Type B pancreatic cell (in vitro differentiated cells): ENCODE measurements at regions not wholly inside any gene's neighbourhood (a gene's known extent, or its start where the extent isn't known, plus 50 kb on each side); places are given as distances from the start of the nearest gene placed in this dataset.
A peak's percentile ranks its signal among the peaks of the same experiment; 100 is the strongest.

ENCODE experiments used
- DNase-seq: peaks from one replicate; pipeline ENCODE4 v3.0.0; 2021; ENCODE audit warnings: mixed read lengths; ENCODE audit not compliant: unreplicated experiment; ENCODE audit errors: extremely low spot score
- H3K27ac Mint-ChIP-seq: 2 replicates; pipeline ENCODE4 v1.8.0; 2021; ENCODE audit warnings: mild to moderate bottlenecking, mixed read lengths
- H3K27me3 Mint-ChIP-seq: 2 replicates; pipeline ENCODE4 v1.8.0; 2021; ENCODE audit warnings: mixed read lengths
- H3K36me3 Mint-ChIP-seq: 2 replicates; pipeline ENCODE4 v1.8.0; 2021; ENCODE audit warnings: mixed read lengths
- H3K4me1 Mint-ChIP-seq: one replicate; pipeline ENCODE4 v1.8.0; 2021; ENCODE audit warnings: mixed read lengths; ENCODE audit not compliant: unreplicated experiment
- H3K4me3 Mint-ChIP-seq: 2 replicates; pipeline ENCODE4 v1.8.0; 2021; ENCODE audit warnings: mild to moderate bottlenecking, mixed read lengths
- H3K9me3 Mint-ChIP-seq: 2 replicates; pipeline ENCODE4 v1.8.0; 2021; ENCODE audit warnings: mixed read lengths
- TF ChIP-seq, protein P1 (sequence below): fragments of 200-600 bp; sonication (generic); conservative IDR thresholded peaks from 2 replicates; pipeline ENCODE4 v1.5.0; 2021; ENCODE audit warnings: antibody characterized with exemption, mild to moderate bottlenecking

DNA sequence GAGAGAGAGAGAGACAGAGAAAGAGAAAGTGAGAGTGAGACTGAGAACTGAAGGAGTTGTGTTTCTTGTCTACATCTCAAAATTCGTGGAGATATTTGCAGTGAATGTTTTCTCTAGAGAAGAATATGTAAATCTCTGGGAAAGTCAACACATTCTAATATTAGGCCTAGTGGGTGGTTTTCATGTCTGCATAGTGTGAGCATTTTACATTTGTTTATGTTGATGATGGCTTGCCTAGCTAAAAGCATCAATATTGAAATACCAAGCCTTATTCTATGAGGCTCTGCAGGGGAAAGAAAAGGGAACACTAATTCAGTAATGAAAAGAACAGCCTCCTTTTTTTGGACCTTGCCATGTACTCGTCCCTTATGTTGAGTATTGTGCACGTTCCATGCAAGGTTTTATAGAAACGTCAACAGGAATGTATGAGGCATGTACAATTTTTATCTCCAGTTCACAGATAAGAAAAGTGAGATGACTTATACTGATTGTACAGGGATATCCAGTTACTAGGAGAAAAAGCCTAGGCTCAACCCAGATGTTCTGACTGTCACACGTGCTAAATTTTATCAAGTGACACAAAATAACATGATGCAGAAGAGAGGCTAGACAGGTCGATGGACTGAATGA, 1288.9 kb upstream of the SLC10A2 start:
- peaks cover 4% of the 10 kb centered on the region for H3K9me3 Mint-ChIP-seq
- TF ChIP-seq, protein P1, sequence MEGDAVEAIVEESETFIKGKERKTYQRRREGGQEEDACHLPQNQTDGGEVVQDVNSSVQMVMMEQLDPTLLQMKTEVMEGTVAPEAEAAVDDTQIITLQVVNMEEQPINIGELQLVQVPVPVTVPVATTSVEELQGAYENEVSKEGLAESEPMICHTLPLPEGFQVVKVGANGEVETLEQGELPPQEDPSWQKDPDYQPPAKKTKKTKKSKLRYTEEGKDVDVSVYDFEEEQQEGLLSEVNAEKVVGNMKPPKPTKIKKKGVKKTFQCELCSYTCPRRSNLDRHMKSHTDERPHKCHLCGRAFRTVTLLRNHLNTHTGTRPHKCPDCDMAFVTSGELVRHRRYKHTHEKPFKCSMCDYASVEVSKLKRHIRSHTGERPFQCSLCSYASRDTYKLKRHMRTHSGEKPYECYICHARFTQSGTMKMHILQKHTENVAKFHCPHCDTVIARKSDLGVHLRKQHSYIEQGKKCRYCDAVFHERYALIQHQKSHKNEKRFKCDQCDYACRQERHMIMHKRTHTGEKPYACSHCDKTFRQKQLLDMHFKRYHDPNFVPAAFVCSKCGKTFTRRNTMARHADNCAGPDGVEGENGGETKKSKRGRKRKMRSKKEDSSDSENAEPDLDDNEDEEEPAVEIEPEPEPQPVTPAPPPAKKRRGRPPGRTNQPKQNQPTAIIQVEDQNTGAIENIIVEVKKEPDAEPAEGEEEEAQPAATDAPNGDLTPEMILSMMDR: no peak
- H3K27ac Mint-ChIP-seq: no peak overlapping the region
- H3K4me3 Mint-ChIP-seq: no peak overlapping the region
- no peaks in the 10 kb centered on the region for H3K27me3 Mint-ChIP-seq
- no peak for DNase-seq
- H3K4me1 Mint-ChIP-seq: peaks cover 12% of the 10 kb centered on the region
- no peaks in the 10 kb centered on the region for H3K36me3 Mint-ChIP-seq

DNA sequence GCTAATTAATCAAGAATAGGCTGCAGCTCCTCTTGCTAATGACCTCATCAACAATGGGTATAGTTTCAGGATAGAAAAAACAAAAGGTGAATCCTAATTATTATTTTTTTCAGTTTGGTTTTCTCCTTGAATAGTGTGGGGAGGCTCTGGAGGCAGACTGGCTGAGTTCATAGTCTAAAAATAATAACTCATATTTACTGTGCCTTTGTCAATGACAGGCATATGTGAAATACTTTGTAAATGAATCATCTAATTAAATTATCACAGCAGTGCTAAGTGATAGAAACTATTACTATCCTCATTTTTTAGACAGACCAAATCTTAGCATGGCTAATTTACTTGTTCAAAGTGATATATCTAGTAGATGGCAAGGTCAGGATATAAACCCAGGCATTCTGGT, 1261.0 kb upstream of the SLC10A2 start:
- no peak for DNase-seq
- H3K4me3 Mint-ChIP-seq: no peak overlapping the region
- H3K27me3 Mint-ChIP-seq: no peaks in the 10 kb centered on the region
- TF ChIP-seq, protein P1: no peak
- H3K9me3 Mint-ChIP-seq: peaks cover under 1% of the 10 kb centered on the region
- no peaks in the 10 kb centered on the region for H3K36me3 Mint-ChIP-seq
- no peak overlapping the region for H3K27ac Mint-ChIP-seq
- H3K4me1 Mint-ChIP-seq: peaks cover 4% of the 10 kb centered on the region

DNA sequence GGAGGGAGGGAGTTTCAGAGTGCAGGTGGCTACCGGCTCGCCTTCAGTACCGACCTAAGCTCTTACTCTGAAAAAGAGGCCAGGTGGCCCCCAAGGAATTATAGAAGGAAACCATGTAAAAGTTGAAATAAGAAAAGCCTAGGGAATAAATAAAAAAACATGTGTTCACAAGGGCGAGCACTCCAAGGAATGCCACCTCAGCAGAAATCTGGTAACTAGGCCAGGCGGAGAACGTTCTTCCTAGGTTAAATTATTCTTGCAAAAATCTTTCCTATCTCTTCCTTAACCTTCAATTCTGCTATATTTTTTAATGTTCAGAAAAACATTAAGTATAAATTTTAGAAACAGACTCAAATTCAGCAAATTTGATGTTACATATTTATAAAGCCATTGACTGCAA, 1260.3 kb upstream of the SLC10A2 start:
- H3K36me3 Mint-ChIP-seq: no peaks in the 10 kb centered on the region
- no peak overlapping the region for H3K4me3 Mint-ChIP-seq
- H3K27ac Mint-ChIP-seq: no peak overlapping the region
- TF ChIP-seq, protein P1: no peak
- no peak for DNase-seq
- no peaks in the 10 kb centered on the region for H3K27me3 Mint-ChIP-seq
- peaks cover 4% of the 10 kb centered on the region for H3K4me1 Mint-ChIP-seq
- H3K9me3 Mint-ChIP-seq: no peaks in the 10 kb centered on the region

DNA sequence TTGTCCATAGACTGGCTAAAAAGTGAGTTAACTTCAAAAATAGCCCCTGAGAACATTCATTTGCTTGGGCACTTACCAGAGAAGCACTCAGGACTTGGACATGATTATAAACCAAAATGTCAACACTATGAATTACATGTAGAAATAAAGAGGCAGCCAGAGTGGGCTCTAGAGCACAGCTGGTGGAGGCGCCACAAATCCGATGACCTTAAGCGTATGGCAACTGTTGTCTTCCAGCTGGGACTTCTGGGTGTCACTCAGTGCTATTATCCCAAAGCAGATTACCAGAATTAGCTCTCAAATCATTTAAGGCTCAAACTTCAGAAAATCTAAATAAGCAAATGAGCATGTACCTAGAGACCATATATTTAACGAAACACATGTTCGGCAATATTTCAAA, 1255.5 kb upstream of the SLC10A2 start:
- H3K9me3 Mint-ChIP-seq: no peaks in the 10 kb centered on the region
- H3K27ac Mint-ChIP-seq: no peak overlapping the region
- peaks cover 4% of the 10 kb centered on the region for H3K4me1 Mint-ChIP-seq

DNA sequence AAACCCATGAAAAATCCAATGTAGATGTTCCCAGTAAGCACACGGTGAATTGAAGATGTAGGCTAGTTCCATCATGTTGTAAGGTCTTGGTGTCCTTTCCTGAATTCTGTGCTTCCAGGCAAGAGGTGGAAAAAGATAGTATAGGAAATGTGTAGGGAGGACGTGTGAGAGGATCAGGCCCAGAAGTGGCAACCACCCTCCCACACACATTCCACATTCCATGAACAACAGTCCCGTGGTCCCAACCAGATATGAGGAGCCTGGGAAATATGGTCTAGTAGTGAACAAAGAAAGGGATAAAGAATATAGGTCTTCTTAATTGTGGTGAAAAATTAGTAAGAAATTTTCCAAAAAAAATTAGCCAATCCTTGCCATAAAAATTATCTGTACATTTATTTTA, 1254.2 kb upstream of the SLC10A2 start:
- TF ChIP-seq, protein P1: no peak
- Mint-ChIP-seq H3K36me3 (no peaks in the 10 kb centered on the region), H3K9me3 (no peaks in the 10 kb centered on the region), H3K4me3 (no peak overlapping the region), H3K4me1 (no peaks in the 10 kb centered on the region), H3K27me3 (no peaks in the 10 kb centered on the region), H3K27ac (no peak overlapping the region)
- no peak for DNase-seq

More for the DNA sequence above, 1255.5 kb upstream of the SLC10A2 start:
- Mint-ChIP-seq H3K4me3 (no peak overlapping the region), H3K36me3 (no peaks in the 10 kb centered on the region), H3K27me3 (no peaks in the 10 kb centered on the region)
- TF ChIP-seq, protein P1: no peak
- DNase-seq: no peak

DNA sequence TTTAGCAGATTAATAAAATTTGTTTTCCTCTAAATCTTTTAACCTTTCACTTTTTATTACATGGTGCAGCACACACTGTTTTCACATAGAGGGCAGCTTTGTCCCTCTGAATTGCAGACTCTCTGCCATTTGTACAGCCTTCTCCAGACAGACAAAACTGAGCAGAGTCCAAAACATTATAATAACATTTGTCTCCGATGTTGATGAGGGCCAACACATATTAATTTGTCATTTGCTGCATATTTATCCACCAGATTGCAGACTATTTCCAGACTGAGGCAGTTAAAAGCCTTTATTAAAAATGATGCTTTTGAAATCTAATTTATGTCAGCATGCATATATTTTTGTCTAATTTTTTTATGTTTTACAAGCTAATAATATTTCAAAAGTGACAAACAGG, 1251.9 kb upstream of the SLC10A2 start:
- peaks cover 6% of the 10 kb centered on the region for H3K9me3 Mint-ChIP-seq
- no peak for DNase-seq
- H3K4me1 Mint-ChIP-seq: no peaks in the 10 kb centered on the region
- no peak overlapping the region for H3K4me3 Mint-ChIP-seq
- H3K36me3 Mint-ChIP-seq: no peaks in the 10 kb centered on the region
- no peak overlapping the region for H3K27ac Mint-ChIP-seq
- TF ChIP-seq, protein P1: peak; percentile 72
- no peaks in the 10 kb centered on the region for H3K27me3 Mint-ChIP-seq
